Suprapubic skin (tissue), 4 donors: ENCODE measurements at regions not wholly inside any gene's neighbourhood (a gene's known extent, or its start where the extent isn't known, plus 50 kb on each side); places are given as distances from the start of the nearest gene placed in this dataset.

Experiments used
- DNase-seq, 2 donors: peaks; one replicate each; pipeline ENCODE4 v3.0.0-alpha.2; 2019; ENCODE audit warnings: low spot score in 2 of 2
- H3K27ac ChIP-seq: fragments of 200-600 bp; sonication (generic); one replicate; pipeline ENCODE4 v1.5.1; 2019
- H3K27me3 ChIP-seq: fragments of 200-600 bp; sonication (generic); one replicate; pipeline ENCODE4 v1.5.1; 2019
- H3K36me3 ChIP-seq: fragments of 200-600 bp; sonication (generic); one replicate; pipeline ENCODE4 v1.5.1; 2019
- H3K4me1 ChIP-seq: fragments of 200-600 bp; sonication (generic); one replicate; pipeline ENCODE4 v1.5.1; 2019
- H3K4me3 ChIP-seq: fragments of 200-600 bp; sonication (generic); one replicate; pipeline ENCODE4 v1.5.1; 2019; ENCODE audit warnings: mild to moderate bottlenecking
- H3K9me3 ChIP-seq: fragments of 200-600 bp; sonication (generic); one replicate; pipeline ENCODE4 v1.5.1; 2019
- CTCF ChIP-seq, 2 donors: fragments of 200-600 bp in 1 of 2; fragments of 450-650 bp in 1 of 2; sonication (generic) in 1 of 2; IDR thresholded peaks; one replicate each; pipeline ENCODE4 v1.5.1; 2016 to 2019; ENCODE audit warnings: antibody characterized with exemption in 2 of 2, mild to moderate bottlenecking in 1 of 2, moderate library complexity in 1 of 2
- EP300 ChIP-seq: sonication (generic); formaldehyde crosslinking; IDR thresholded peaks from one replicate; pipeline ENCODE4 v1.6.1; 2017; ENCODE audit warnings: antibody characterized with exemption
- POLR2A ChIP-seq, 2 donors: fragments of 450-650 bp; IDR thresholded peaks; one replicate each; pipeline ENCODE4 v1.6.1; 2017; ENCODE audit warnings: antibody characterized with exemption in 2 of 2, mild to moderate bottlenecking in 2 of 2, moderate library complexity in 2 of 2
- POLR2AphosphoS5 ChIP-seq, 3 donors: sonication (generic); formaldehyde crosslinking; IDR thresholded peaks; one replicate each; pipeline ENCODE4 v1.6.1; 2017; ENCODE audit warnings: antibody characterized with exemption in 3 of 3
- WGBS: methylation state at CpG from one replicate; pipeline ENCODE4 v1.1.5; 2018; 5-methylcytosine and 5-hydroxymethylcytosine counted together

DNA sequence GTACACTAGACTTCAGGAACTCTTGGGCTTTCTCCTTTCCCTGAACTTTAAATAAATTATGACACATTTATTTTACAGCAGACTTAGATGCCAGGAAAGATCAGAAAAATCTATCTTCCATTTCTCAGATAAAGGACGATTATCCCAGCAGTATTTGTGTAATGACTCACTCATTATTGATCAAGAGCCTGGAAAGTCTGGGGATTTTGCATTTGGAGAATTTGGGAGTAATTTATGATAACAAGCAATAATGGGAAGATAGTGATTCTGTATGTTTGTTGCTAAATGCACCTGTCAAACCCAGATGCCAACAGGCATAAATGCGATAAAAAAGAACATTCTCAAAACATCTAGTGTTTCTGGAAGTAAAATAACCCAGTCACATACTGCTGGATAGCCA is 480.2 kb upstream of the ATP2B1 start:
- no peak overlapping the region for H3K4me3 ChIP-seq
- H3K27ac ChIP-seq = no peak overlapping the region
- no peaks in the 10 kb centered on the region for H3K27me3 ChIP-seq
- H3K9me3 ChIP-seq = no peaks in the 10 kb centered on the region
- 38% methylated on average over 2 of the region's 2 CpGs for WGBS
- H3K4me1 ChIP-seq = no peaks in the 10 kb centered on the region
- TF ChIP-seq EP300 = no peak
- no peak for TF ChIP-seq POLR2AphosphoS5 (IDR thresholded peaks at IDR 0.05)
- TF ChIP-seq CTCF (IDR thresholded peaks at IDR 0.05) = no peak
- TF ChIP-seq POLR2A (IDR thresholded peaks at IDR 0.05) = no peak
- H3K36me3 ChIP-seq = no peaks in the 10 kb centered on the region
- no peak for DNase-seq

DNA sequence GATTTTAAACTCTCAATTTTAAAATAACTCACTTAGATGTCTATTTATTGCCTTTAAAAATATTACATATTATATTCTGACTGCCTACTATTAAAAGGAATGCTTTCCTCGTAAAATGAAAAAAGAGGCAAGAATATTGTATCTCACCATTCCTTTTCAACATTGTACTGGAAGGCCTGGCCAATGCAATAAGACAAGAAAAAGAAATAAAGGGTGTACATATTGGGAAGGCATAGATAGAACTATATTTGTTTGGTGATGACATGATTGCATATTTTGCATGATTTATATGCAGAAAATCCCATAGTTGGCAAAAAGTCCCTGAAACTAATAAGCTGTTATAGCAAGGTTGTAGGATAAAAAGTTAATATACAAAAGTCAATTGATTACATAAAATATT is 474.6 kb upstream of the ATP2B1 start:
- no peak overlapping the region for H3K27ac ChIP-seq
- H3K4me3 ChIP-seq = no peak overlapping the region
- H3K27me3 ChIP-seq = no peaks in the 10 kb centered on the region
- peaks cover 4% of the 10 kb centered on the region for H3K9me3 ChIP-seq
- WGBS = 98% methylated on average over 1 of the region's 1 CpG
- no peak for TF ChIP-seq CTCF (IDR thresholded peaks at IDR 0.05)
- no peak for TF ChIP-seq EP300
- no peak for TF ChIP-seq POLR2AphosphoS5 (IDR thresholded peaks at IDR 0.05)
- TF ChIP-seq POLR2A (IDR thresholded peaks at IDR 0.05) = no peak
- no peaks in the 10 kb centered on the region for H3K36me3 ChIP-seq
- no peak for DNase-seq
- no peaks in the 10 kb centered on the region for H3K4me1 ChIP-seq

GRCh38 chr12:90181216-90181615 is 472.6 kb upstream of the ATP2B1 start:
- Histone ChIP-seq H3K4me3 (no peak overlapping the region), H3K4me1 (no peaks in the 10 kb centered on the region), H3K36me3 (no peaks in the 10 kb centered on the region), H3K9me3 (peaks cover 4% of the 10 kb centered on the region), H3K27ac (no peak overlapping the region), H3K27me3 (no peaks in the 10 kb centered on the region)
- WGBS = 93% methylated on average over 3 of the region's 3 CpGs
- TF ChIP-seq POLR2A (IDR thresholded peaks at IDR 0.05) (no peak), EP300 (no peak), CTCF (IDR thresholded peaks at IDR 0.05) (no peak), POLR2AphosphoS5 (IDR thresholded peaks at IDR 0.05) (no peak)
- DNase-seq = no peak

DNA sequence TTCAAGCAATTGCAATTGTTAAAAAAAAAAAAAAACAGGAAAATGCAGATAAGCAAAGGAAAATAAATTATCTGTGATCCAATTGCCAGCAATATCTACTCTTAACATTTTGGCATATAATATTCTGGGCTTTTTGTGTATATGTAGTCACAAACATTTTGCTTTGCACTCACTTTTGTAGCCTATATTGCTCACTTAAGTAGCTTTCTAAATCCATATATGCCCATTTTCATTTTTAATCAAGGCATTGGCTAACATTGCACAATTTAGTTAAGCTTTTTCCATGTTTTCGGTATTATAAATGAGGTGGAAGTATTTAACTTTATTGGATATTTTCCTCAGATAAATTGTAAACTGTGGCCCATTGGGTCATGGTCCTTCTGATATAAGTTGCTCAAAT is 466.3 kb upstream of the ATP2B1 start:
- no peak overlapping the region for H3K4me3 ChIP-seq
- no peak overlapping the region for H3K27ac ChIP-seq
- WGBS = 96% methylated on average over 1 of the region's 1 CpG
- H3K36me3 ChIP-seq = no peaks in the 10 kb centered on the region
- DNase-seq = no peak
- no peaks in the 10 kb centered on the region for H3K27me3 ChIP-seq
- H3K9me3 ChIP-seq = no peaks in the 10 kb centered on the region
- no peaks in the 10 kb centered on the region for H3K4me1 ChIP-seq
- TF ChIP-seq POLR2A (IDR thresholded peaks at IDR 0.05) = no peak
- no peak for TF ChIP-seq POLR2AphosphoS5 (IDR thresholded peaks at IDR 0.05)
- no peak for TF ChIP-seq CTCF (IDR thresholded peaks at IDR 0.05)
- TF ChIP-seq EP300 = no peak

DNA sequence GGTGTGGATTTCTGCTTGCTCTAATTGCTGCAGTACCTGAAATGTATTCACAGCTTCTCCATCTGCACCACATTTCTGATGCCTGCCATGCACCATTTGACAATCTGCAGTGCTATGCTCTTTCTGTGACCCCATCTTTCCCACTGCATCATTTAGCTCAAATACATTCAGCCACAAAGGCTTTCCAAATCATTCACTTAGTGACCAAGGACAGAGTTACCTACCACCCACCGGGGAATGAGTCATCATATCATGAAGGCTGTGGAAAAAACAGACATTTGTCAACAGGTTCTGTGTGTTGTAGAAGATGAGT is 465.5 kb upstream of the ATP2B1 start:
- Histone ChIP-seq H3K9me3 (no peaks in the 10 kb centered on the region), H3K36me3 (no peaks in the 10 kb centered on the region), H3K4me3 (no peak overlapping the region), H3K27ac (no peak overlapping the region), H3K4me1 (no peaks in the 10 kb centered on the region), H3K27me3 (no peaks in the 10 kb centered on the region)
- no peak for DNase-seq
- 75% methylated on average over 1 of the region's 1 CpG for WGBS
- TF ChIP-seq EP300 = no peak
- TF ChIP-seq POLR2AphosphoS5 (IDR thresholded peaks at IDR 0.05) = no peak
- no peak for TF ChIP-seq CTCF (IDR thresholded peaks at IDR 0.05)
- no peak for TF ChIP-seq POLR2A (IDR thresholded peaks at IDR 0.05)
